Loucy (cell line): ENCODE measurements at regions not wholly inside any gene's neighbourhood (a gene's known extent, or its start where the extent isn't known, plus 50 kb on each side); places are given as distances from the start of the nearest gene placed in this dataset.

Experiments used
- CTCF ChIP-seq: fragments of 200-600 bp; sonication (generic); conservative IDR thresholded peaks from 2 replicates; pipeline ENCODE4 v1.5.1; 2014; ENCODE audit warnings: mild to moderate bottlenecking, antibody characterized with exemption, low read length
- EZH2phosphoT487 ChIP-seq: fragments of 200-600 bp; IDR thresholded peaks from 2 replicates; pipeline ENCODE4 v1.6.1; 2018; ENCODE audit warnings: antibody characterized with exemption, mild to moderate bottlenecking, moderate library complexity, borderline replicate concordance

DNA sequence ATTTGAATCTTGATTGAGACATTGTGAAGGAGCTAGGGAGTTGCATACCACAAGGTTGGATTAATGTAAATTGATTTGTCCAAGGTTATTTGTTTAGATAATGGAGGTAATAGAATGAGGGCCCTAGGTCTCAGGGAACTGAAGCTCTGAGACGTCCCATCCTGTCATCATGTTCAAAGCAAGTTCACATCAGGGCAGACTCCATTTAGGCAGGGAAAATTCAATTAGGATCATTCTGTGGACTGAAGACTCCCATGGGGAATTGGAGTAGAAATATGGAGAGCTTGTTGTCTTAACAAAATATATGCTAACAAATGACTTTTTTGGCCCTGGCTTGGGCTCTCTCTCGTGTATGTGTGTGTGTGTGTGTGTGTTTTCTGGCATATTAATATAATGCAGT, 722.0 kb upstream of the ADAMTS16 start:
- TF ChIP-seq EZH2phosphoT487 (no peak), CTCF (no peak)
